ENCODE measurements at regions not wholly inside any gene's neighbourhood (a gene's known extent, or its start where the extent isn't known, plus 50 kb on each side); places are given as distances from the start of the nearest gene placed in this dataset.

DNA sequence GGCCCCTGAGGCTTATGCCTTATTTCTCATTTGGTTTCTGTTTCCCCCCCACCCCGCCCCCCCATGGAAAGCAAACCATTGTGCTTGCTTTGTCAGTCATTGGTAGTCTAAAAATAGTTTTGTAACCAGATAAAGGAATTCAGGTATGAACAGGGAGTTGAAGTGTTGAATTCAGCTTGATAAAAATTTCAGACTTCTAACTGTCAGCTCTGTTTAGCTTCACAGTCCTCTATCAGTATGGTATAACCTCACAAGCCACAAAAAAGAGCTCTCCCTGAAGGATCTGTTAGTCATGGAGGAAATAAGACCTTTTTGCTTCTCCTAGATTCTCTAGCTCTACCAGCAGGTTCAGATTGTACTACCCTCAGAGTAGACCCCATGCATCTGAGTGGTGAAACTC lies 378.1 kb downstream of the TMEM38B start:
- DNase-seq: no peak
- Histone ChIP-seq H3K4me1 (no peaks in the 10 kb centered on the region), H3K36me3 (no peaks in the 10 kb centered on the region), H3K27ac (no peak overlapping the region), H3K4me3 (no peak overlapping the region), H3K9me3 (no peaks in the 10 kb centered on the region), H3K27me3 (no peaks in the 10 kb centered on the region)
- TF ChIP-seq, protein P1, sequence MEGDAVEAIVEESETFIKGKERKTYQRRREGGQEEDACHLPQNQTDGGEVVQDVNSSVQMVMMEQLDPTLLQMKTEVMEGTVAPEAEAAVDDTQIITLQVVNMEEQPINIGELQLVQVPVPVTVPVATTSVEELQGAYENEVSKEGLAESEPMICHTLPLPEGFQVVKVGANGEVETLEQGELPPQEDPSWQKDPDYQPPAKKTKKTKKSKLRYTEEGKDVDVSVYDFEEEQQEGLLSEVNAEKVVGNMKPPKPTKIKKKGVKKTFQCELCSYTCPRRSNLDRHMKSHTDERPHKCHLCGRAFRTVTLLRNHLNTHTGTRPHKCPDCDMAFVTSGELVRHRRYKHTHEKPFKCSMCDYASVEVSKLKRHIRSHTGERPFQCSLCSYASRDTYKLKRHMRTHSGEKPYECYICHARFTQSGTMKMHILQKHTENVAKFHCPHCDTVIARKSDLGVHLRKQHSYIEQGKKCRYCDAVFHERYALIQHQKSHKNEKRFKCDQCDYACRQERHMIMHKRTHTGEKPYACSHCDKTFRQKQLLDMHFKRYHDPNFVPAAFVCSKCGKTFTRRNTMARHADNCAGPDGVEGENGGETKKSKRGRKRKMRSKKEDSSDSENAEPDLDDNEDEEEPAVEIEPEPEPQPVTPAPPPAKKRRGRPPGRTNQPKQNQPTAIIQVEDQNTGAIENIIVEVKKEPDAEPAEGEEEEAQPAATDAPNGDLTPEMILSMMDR (IDR thresholded peaks at IDR 0.05): no peak
- no peak for TF ChIP-seq POLR2A (IDR thresholded peaks at IDR 0.05)

DNA sequence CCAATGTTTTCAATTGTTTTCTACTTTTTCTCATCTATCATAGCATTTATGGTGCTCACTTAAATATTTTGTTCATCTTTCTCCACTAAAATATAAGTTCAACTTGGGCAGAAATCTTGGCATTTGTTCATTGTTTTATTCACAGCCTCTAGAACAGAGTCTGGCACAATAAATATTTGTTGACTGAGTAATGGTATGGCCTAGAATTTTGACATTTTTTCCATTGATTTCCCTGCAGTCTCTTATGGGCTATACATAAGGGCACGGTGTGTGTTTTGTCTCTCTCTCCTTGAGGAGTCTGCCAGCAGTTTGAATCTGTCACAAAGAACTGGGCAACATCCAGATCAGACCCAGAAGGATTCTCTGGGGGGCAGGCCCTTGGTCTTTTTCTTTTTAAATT lies 379.7 kb downstream of the TMEM38B start:
- no peak for DNase-seq
- Histone ChIP-seq H3K27ac (no peak overlapping the region), H3K4me3 (no peak overlapping the region), H3K4me1 (no peaks in the 10 kb centered on the region), H3K36me3 (no peaks in the 10 kb centered on the region), H3K9me3 (no peaks in the 10 kb centered on the region), H3K27me3 (no peaks in the 10 kb centered on the region)
- TF ChIP-seq, protein P1 (IDR thresholded peaks at IDR 0.05): no peak
- TF ChIP-seq POLR2A (IDR thresholded peaks at IDR 0.05): no peak

DNA sequence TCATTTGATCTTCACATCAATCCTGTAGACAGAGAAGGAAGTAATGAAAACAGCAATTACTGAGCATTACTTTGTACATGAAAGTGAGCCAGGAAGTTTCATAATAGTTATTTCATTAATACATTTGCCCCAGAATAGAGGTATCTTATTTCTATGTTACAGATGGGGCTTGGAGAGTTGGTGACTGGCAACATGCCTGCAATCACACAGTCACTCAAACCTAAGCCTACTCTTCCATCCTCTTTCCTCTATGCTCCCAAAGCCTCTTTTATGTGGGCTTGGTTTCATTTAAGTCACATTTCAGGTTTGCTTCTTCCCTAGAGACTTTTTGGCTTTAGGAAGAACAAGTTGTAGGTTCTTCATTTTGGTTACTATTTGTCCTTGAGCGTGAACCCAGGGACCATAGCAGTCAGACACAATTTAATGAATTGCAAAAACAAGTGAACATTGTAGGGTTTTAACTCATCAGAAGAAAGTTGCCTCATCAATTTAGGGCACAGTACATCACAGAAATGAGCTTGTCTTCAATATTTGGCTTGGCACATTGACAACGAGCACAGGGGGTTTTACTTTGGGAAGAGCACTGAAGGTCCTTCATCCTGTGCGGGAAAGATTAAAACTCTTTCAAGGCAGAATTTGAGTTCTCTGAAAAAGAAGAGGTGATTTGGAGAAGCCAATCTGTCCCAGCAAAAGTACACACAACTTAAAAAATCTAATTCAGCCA lies 381.1 kb downstream of the TMEM38B start:
- no peaks in the 10 kb centered on the region for H3K9me3 ChIP-seq
- TF ChIP-seq, protein P1 (IDR thresholded peaks at IDR 0.05): no peak
- TF ChIP-seq POLR2A (IDR thresholded peaks at IDR 0.05): no peak
- H3K4me3 ChIP-seq: no peak overlapping the region
- H3K27ac ChIP-seq: no peak overlapping the region
- no peak for DNase-seq
- H3K4me1 ChIP-seq: no peaks in the 10 kb centered on the region
- H3K36me3 ChIP-seq: no peaks in the 10 kb centered on the region
- H3K27me3 ChIP-seq: no peaks in the 10 kb centered on the region

DNA sequence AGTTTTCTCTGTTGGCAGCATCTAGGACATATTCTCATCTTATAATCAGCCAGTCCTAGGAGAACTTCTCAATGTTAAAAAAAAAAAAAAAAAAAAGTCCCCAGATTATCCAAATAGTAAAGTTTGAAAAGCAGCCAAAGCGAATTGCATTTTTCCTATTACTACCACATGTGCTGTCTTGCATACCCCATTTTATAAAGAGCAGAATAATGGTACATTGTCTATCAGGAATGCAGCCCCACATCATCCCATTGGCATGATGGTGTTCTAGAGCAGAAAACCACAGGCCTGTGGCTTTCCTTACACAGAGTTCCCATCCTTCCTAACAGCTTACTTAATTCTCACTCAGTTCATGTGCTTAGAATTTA lies 381.6 kb downstream of the TMEM38B start:
- no peaks in the 10 kb centered on the region for H3K36me3 ChIP-seq
- no peaks in the 10 kb centered on the region for H3K4me1 ChIP-seq
- H3K9me3 ChIP-seq: no peaks in the 10 kb centered on the region
- TF ChIP-seq, protein P1 (IDR thresholded peaks at IDR 0.05): no peak
- TF ChIP-seq POLR2A (IDR thresholded peaks at IDR 0.05): no peak
- no peak for DNase-seq
- no peak overlapping the region for H3K4me3 ChIP-seq
- H3K27ac ChIP-seq: no peak overlapping the region
- no peaks in the 10 kb centered on the region for H3K27me3 ChIP-seq

DNA sequence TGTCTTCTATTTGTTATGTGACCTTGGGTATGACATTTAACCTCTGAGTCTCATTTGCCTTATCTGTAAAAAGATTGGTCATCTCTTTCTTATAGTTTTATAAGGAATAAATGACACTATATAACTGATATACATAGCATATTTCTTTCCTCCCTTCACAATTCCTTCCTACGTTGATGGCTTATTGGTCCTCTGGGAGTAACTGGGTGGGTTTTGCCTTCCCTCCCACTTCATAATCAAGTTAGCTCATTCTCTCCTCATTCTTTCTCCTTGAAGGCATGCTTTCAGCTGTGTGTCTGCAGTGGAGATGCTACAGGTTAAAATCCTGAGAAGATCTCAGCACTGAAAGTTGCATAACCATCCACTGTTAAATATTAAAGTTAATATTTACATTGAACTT lies 382.4 kb downstream of the TMEM38B start:
- H3K36me3 ChIP-seq: no peaks in the 10 kb centered on the region
- no peak overlapping the region for H3K27ac ChIP-seq
- TF ChIP-seq POLR2A (IDR thresholded peaks at IDR 0.05): no peak
- TF ChIP-seq, protein P1 (IDR thresholded peaks at IDR 0.05): no peak
- DNase-seq: no peak
- no peaks in the 10 kb centered on the region for H3K4me1 ChIP-seq
- no peaks in the 10 kb centered on the region for H3K9me3 ChIP-seq
- no peak overlapping the region for H3K4me3 ChIP-seq
- no peaks in the 10 kb centered on the region for H3K27me3 ChIP-seq

DNA sequence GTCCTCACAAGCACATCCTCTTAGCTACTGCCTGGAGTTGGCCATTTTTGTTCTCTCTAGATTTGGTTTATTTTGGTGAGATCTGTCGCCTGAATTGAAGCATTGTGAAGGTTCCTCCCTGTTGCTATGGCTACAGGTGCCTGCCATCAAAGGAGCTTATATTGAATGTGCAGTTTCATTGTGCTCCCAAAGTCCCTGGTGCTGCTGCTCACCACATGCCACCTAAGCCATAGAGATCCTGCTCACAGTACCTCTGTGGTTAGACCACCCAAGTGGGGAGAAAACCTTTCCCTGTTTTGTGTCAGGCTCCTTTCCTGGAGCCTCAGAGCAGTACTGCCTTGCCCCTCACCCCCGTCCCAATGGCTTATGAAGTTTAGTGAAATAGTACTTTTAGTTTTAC lies 383.4 kb downstream of the TMEM38B start:
- Histone ChIP-seq H3K27me3 (no peaks in the 10 kb centered on the region), H3K9me3 (no peaks in the 10 kb centered on the region), H3K27ac (no peak overlapping the region), H3K36me3 (no peaks in the 10 kb centered on the region), H3K4me3 (no peak overlapping the region), H3K4me1 (no peaks in the 10 kb centered on the region)
- TF ChIP-seq POLR2A (IDR thresholded peaks at IDR 0.05): no peak
- TF ChIP-seq, protein P1 (IDR thresholded peaks at IDR 0.05): no peak
- no peak for DNase-seq

Data from Peyer's patch (tissue), 4 donors.